ENCODE measurements at regions not wholly inside any gene's neighbourhood (a gene's known extent, or its start where the extent isn't known, plus 50 kb on each side); places are given as distances from the start of the nearest gene placed in this dataset.
A peak's percentile ranks its signal among the peaks of the same experiment; 100 is the strongest.
"Not testable (repeated sequence)": the region's sequence is repeated elsewhere in the genome, so short reads cannot be mapped to it uniquely, and the experiment has no call there.

GRCh38 chr7:26978146-26978545, 113.8 kb upstream of the SKAP2 start:
- Histone ChIP-seq H3K27me3 (no peaks in the 10 kb centered on the region), H3K9me2 (replicated peaks; ENCODE audit: insufficient read depth) (no peaks in the 10 kb centered on the region), H3K79me2 (no peaks in the 10 kb centered on the region), H3K4me2 (no peak overlapping the region), H2AFZ (no peak overlapping the region), H3K4me3 (no peak overlapping the region), H3K27ac (no peak overlapping the region), H4K20me1 (ENCODE audit: insufficient read depth, poor library complexity, severe bottlenecking) (no peaks in the 10 kb centered on the region), H3K9me3 (ENCODE audit: low read depth) (no peaks in the 10 kb centered on the region), H3K36me3 (replicated peaks; ENCODE audit: insufficient read depth, low read depth) (no peaks in the 10 kb centered on the region), H3K4me1 (ENCODE audit: insufficient read depth) (no peaks in the 10 kb centered on the region)
- 84% methylated on average over 2 of the region's 2 CpGs for WGBS (ENCODE audit: low lambda C conversion rate, missing lambda C conversion rate)
- DNase-seq (ENCODE audit: low spot score): no peak
- TF ChIP-seq EZH2 (IDR thresholded peaks at IDR 0.05; ENCODE audit: borderline replicate concordance): no peak
- TF ChIP-seq EZH2phosphoT487 (IDR thresholded peaks at IDR 0.05; ENCODE audit: low read depth, severe bottlenecking, unreplicated experiment): no peak
- TF ChIP-seq CTCF (IDR thresholded peaks at IDR 0.05; ENCODE audit: poor library complexity): no peak

GRCh38 chr7:26976840-26977239, 112.5 kb upstream of the SKAP2 start:
- Histone ChIP-seq H3K36me3 (replicated peaks; ENCODE audit: insufficient read depth, low read depth) (no peaks in the 10 kb centered on the region), H3K9me2 (replicated peaks; ENCODE audit: insufficient read depth) (no peaks in the 10 kb centered on the region), H4K20me1 (ENCODE audit: insufficient read depth, poor library complexity, severe bottlenecking) (no peaks in the 10 kb centered on the region), H3K4me3 (no peak overlapping the region), H3K9me3 (ENCODE audit: low read depth) (no peaks in the 10 kb centered on the region), H3K27me3 (no peaks in the 10 kb centered on the region), H3K27ac (no peak overlapping the region), H3K4me1 (ENCODE audit: insufficient read depth) (no peaks in the 10 kb centered on the region), H3K4me2 (no peak overlapping the region), H2AFZ (no peak overlapping the region), H3K79me2 (no peaks in the 10 kb centered on the region)
- no peak for TF ChIP-seq EZH2phosphoT487 (IDR thresholded peaks at IDR 0.05; ENCODE audit: low read depth, severe bottlenecking, unreplicated experiment)
- no peak for TF ChIP-seq CTCF (IDR thresholded peaks at IDR 0.05; ENCODE audit: poor library complexity)
- TF ChIP-seq EZH2 (IDR thresholded peaks at IDR 0.05; ENCODE audit: borderline replicate concordance): no peak
- no peak for DNase-seq (ENCODE audit: low spot score)

GRCh38 chr7:26971924-26972323, 107.5 kb upstream of the SKAP2 start:
- not testable (repeated sequence) for H3K9me2 ChIP-seq (replicated peaks; ENCODE audit: insufficient read depth); H3K79me2 ChIP-seq; H3K4me1 ChIP-seq (ENCODE audit: insufficient read depth); H3K9me3 ChIP-seq (ENCODE audit: low read depth); H3K27ac ChIP-seq; DNase-seq (ENCODE audit: low spot score); H4K20me1 ChIP-seq (ENCODE audit: insufficient read depth, poor library complexity, severe bottlenecking); H3K36me3 ChIP-seq (replicated peaks; ENCODE audit: insufficient read depth, low read depth); H2AFZ ChIP-seq; H3K27me3 ChIP-seq; H3K4me3 ChIP-seq; H3K4me2 ChIP-seq
- WGBS (ENCODE audit: low lambda C conversion rate, missing lambda C conversion rate): 98% methylated on average over 2 of the region's 2 CpGs

GRCh38 chr7:26965724-26966123, 101.3 kb upstream of the SKAP2 start:
- Histone ChIP-seq H3K27me3 (no peaks in the 10 kb centered on the region), H3K4me2 (no peak overlapping the region), H3K9me2 (replicated peaks; ENCODE audit: insufficient read depth) (no peaks in the 10 kb centered on the region), H3K27ac (no peak overlapping the region), H4K20me1 (ENCODE audit: insufficient read depth, poor library complexity, severe bottlenecking) (no peaks in the 10 kb centered on the region), H3K9me3 (ENCODE audit: low read depth) (no peaks in the 10 kb centered on the region), H3K4me3 (no peak overlapping the region), H3K79me2 (no peaks in the 10 kb centered on the region), H3K4me1 (ENCODE audit: insufficient read depth) (no peaks in the 10 kb centered on the region), H3K36me3 (replicated peaks; ENCODE audit: insufficient read depth, low read depth) (no peaks in the 10 kb centered on the region), H2AFZ (no peak overlapping the region)
- 72% methylated on average over 3 of the region's 3 CpGs for WGBS (ENCODE audit: low lambda C conversion rate, missing lambda C conversion rate)
- peak; percentile 10 for DNase-seq (ENCODE audit: low spot score)
- TF ChIP-seq EZH2phosphoT487 (IDR thresholded peaks at IDR 0.05; ENCODE audit: low read depth, severe bottlenecking, unreplicated experiment) (no peak), EZH2 (IDR thresholded peaks at IDR 0.05; ENCODE audit: borderline replicate concordance) (no peak), CTCF (IDR thresholded peaks at IDR 0.05; ENCODE audit: poor library complexity) (no peak)

Data from hepatocyte (in vitro differentiated cells).